ENCODE measurements at regions not wholly inside any gene's neighbourhood (a gene's known extent, or its start where the extent isn't known, plus 50 kb on each side); places are given as distances from the start of the nearest gene placed in this dataset.

GRCh38 chr16:25628766-25629165 is 63.0 kb upstream of the HS3ST4 start:
- ATAC-seq (ENCODE audit: low read depth) (no peak), DNase-seq (no peak)
- H3K4me3 ChIP-seq (ENCODE audit: control extremely low read depth in 1 of 5, extremely low read depth in 1 of 5, insufficient read depth in 1 of 5, low read depth in 2 of 5, low read length in 4 of 5), result no peak overlapping the region
- WGBS (ENCODE audit: insufficient coverage), result no CpG with 5 or more reads among the region's 2 CpGs
- no peak overlapping the region for H3K4me2 ChIP-seq (replicated peaks; ENCODE audit: low read depth, low read length, poor library complexity, severe bottlenecking)
- H4K20me1 ChIP-seq (ENCODE audit: control insufficient read depth, insufficient read depth, low read length, poor library complexity, severe bottlenecking), result no peaks in the 10 kb centered on the region
- no peak overlapping the region for H3K9ac ChIP-seq (ENCODE audit: low read length)
- POLR2A ChIA-PET, result no interaction called here
- no peak overlapping the region for H3K27ac Mint-ChIP-seq
- H3K27me3 Mint-ChIP-seq, result peaks cover 7% of the 10 kb centered on the region
- H3K4me1 Mint-ChIP-seq, result no peaks in the 10 kb centered on the region
- peaks cover 7% of the 10 kb centered on the region for H3K9me3 Mint-ChIP-seq (ENCODE audit: insufficient read depth)
- intact Hi-C loops (cut with micrococcal nuclease), result no loop called here
- H3K4me3 Mint-ChIP-seq, result no peak overlapping the region
- TF ChIP-seq CTCF (IDR thresholded peaks at IDR 0.05) (no peak), EZH2 (IDR thresholded peaks at IDR 0.05; ENCODE audit: borderline replicate concordance, insufficient read depth, low read depth, low read length, poor library complexity, severe bottlenecking) (no peak)
- no peaks in the 10 kb centered on the region for H3K79me2 ChIP-seq (ENCODE audit: control insufficient read depth, insufficient read depth, low read length)
- H3K4me1 ChIP-seq (ENCODE audit: control insufficient read depth in 2 of 2, insufficient read depth in 2 of 2, low read length in 2 of 2), result no peaks in the 10 kb centered on the region
- H3K36me3 ChIP-seq (replicated peaks in 1 of 2; ENCODE audit: control extremely low read depth in 1 of 2, control insufficient read depth in 1 of 2, extremely low read depth in 1 of 2, insufficient read depth in 2 of 2, low read length in 1 of 2), result no peaks in the 10 kb centered on the region
- H3K27me3 ChIP-seq (replicated peaks in 1 of 4; ENCODE audit: control extremely low read depth in 1 of 4, control insufficient read depth in 3 of 4, insufficient read depth in 4 of 4, low read length in 3 of 4), result no peaks in the 10 kb centered on the region
- no peak overlapping the region for H2AFZ ChIP-seq (ENCODE audit: insufficient read depth, low read depth, low read length, poor library complexity, severe bottlenecking)
- no peak overlapping the region for H3K27ac ChIP-seq (ENCODE audit: low read length in 2 of 2)
- peaks cover 0 to 4% (median 1%) of the 10 kb centered on the region in 3 donors for H3K9me3 ChIP-seq (ENCODE audit: control extremely low read depth in 1 of 3, control insufficient read depth in 2 of 3, insufficient read depth in 1 of 3, low read length in 2 of 3)
- CTCF ChIA-PET, result no interaction called here

- Histone ChIP-seq H4K20me1 (ENCODE audit: control insufficient read depth, insufficient read depth, low read length, poor library complexity, severe bottlenecking) (no peaks in the 10 kb centered on the region), H3K27ac (ENCODE audit: low read length in 2 of 2) (no peak overlapping the region), H2AFZ (ENCODE audit: insufficient read depth, low read depth, low read length, poor library complexity, severe bottlenecking) (no peak overlapping the region), H3K9ac (ENCODE audit: low read length) (no peak overlapping the region), H3K27me3 (replicated peaks in 1 of 4; ENCODE audit: control extremely low read depth in 1 of 4, control insufficient read depth in 3 of 4, insufficient read depth in 4 of 4, low read length in 3 of 4) (no peaks in the 10 kb centered on the region), H3K4me2 (replicated peaks; ENCODE audit: low read depth, low read length, poor library complexity, severe bottlenecking) (no peak overlapping the region), H3K4me3 (ENCODE audit: control extremely low read depth in 1 of 5, extremely low read depth in 1 of 5, insufficient read depth in 1 of 5, low read depth in 2 of 5, low read length in 4 of 5) (no peak overlapping the region), H3K9me3 (ENCODE audit: control extremely low read depth in 1 of 3, control insufficient read depth in 2 of 3, insufficient read depth in 1 of 3, low read length in 2 of 3) (peaks cover 0 to 4% (median 1%) of the 10 kb centered on the region in 3 donors), H3K79me2 (ENCODE audit: control insufficient read depth, insufficient read depth, low read length) (no peaks in the 10 kb centered on the region), H3K4me1 (ENCODE audit: control insufficient read depth in 2 of 2, insufficient read depth in 2 of 2, low read length in 2 of 2) (no peaks in the 10 kb centered on the region), H3K36me3 (replicated peaks in 1 of 2; ENCODE audit: control extremely low read depth in 1 of 2, control insufficient read depth in 1 of 2, extremely low read depth in 1 of 2, insufficient read depth in 2 of 2, low read length in 1 of 2) (no peaks in the 10 kb centered on the region)
- ATAC-seq (ENCODE audit: low read depth), result no peak
- WGBS (ENCODE audit: insufficient coverage), result no CpG with 5 or more reads among the region's 3 CpGs
- Mint-ChIP-seq H3K4me1 (no peaks in the 10 kb centered on the region), H3K27ac (no peak overlapping the region), H3K27me3 (peaks cover 2% of the 10 kb centered on the region), H3K4me3 (no peak overlapping the region), H3K9me3 (ENCODE audit: insufficient read depth) (peaks cover 7% of the 10 kb centered on the region)
- DNase-seq, result no peak
- POLR2A ChIA-PET, result no interaction called here
- no peak for TF ChIP-seq CTCF (IDR thresholded peaks at IDR 0.05)
- CTCF ChIA-PET, result no interaction called here
- intact Hi-C loops (cut with micrococcal nuclease), result no loop called here
Observed at GRCh38 chr16:25627641-25628040, 64.1 kb upstream of the HS3ST4 start.
